ENCODE measurements at regions not wholly inside any gene's neighbourhood (a gene's known extent, or its start where the extent isn't known, plus 50 kb on each side); places are given as distances from the start of the nearest gene placed in this dataset.

DNA sequence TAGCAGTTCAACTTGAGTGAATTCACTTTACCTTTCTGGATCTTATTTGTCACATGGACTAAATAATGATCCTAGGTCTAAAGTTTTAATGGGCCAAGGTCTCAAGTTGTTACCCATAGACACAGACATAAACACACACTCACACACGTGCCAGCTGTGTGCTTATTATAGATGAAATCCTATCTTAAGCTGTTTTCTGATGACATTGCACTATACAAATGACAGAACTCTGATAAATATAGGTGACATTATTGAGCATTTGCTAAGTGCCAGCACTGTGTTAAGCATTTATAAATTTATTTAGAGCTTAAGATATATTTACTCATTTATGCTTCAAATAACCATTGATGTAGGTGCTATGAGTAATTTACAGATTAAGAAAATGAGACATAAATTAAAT is 474.4 kb upstream of the NR5A2 start:
- no peaks in the 10 kb centered on the region for H4K20me1 ChIP-seq (ENCODE audit: insufficient read depth)
- H3K4me3 ChIP-seq (IDR thresholded peaks at IDR 0.05; ENCODE audit: insufficient read depth, low read depth, low read length): no peak overlapping the region

DNA sequence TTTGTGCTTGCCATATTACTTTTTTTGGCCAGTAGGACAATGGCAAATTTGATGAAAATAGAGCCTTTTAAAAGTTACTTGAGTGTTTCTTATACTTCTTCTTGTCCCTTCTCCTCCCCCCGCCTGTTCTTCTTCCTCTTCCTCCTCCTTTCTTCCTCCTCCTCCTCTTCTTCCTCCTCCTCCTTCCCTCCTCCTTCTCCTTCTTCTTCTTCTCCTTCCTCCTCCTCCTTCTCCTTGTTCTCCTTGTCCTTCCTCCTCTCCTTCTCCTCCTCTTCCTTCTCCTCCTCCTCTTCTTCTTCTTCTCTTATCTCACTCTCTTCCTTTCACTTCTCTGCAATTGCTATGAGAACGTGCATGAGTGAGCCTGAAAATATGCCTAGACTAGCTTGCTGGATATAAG is 466.2 kb upstream of the NR5A2 start:
- Histone ChIP-seq H3K4me3 (IDR thresholded peaks at IDR 0.05; ENCODE audit: insufficient read depth, low read depth, low read length) (no peak overlapping the region), H3K36me3 (ENCODE audit: insufficient read depth) (no peaks in the 10 kb centered on the region), H3K9ac (no peak overlapping the region), H3K4me1 (ENCODE audit: low read depth, poor library complexity, severe bottlenecking) (no peaks in the 10 kb centered on the region), H3K4me2 (no peak overlapping the region), H4K20me1 (ENCODE audit: insufficient read depth) (no peaks in the 10 kb centered on the region), H3K27ac (no peak overlapping the region), H3K79me2 (ENCODE audit: insufficient read depth, low read depth) (no peaks in the 10 kb centered on the region), H3K27me3 (ENCODE audit: insufficient read depth, low read depth) (no peaks in the 10 kb centered on the region), H2AFZ (ENCODE audit: low read depth) (no peak overlapping the region)
- TF ChIP-seq, protein P1, sequence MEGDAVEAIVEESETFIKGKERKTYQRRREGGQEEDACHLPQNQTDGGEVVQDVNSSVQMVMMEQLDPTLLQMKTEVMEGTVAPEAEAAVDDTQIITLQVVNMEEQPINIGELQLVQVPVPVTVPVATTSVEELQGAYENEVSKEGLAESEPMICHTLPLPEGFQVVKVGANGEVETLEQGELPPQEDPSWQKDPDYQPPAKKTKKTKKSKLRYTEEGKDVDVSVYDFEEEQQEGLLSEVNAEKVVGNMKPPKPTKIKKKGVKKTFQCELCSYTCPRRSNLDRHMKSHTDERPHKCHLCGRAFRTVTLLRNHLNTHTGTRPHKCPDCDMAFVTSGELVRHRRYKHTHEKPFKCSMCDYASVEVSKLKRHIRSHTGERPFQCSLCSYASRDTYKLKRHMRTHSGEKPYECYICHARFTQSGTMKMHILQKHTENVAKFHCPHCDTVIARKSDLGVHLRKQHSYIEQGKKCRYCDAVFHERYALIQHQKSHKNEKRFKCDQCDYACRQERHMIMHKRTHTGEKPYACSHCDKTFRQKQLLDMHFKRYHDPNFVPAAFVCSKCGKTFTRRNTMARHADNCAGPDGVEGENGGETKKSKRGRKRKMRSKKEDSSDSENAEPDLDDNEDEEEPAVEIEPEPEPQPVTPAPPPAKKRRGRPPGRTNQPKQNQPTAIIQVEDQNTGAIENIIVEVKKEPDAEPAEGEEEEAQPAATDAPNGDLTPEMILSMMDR (conservative IDR thresholded peaks at IDR 0.05; ENCODE audit: low read depth, low read length): no peak

More for the DNA sequence above, 474.4 kb upstream of the NR5A2 start:
- Histone ChIP-seq H2AFZ (ENCODE audit: low read depth) (no peak overlapping the region), H3K36me3 (ENCODE audit: insufficient read depth) (no peaks in the 10 kb centered on the region), H3K4me1 (ENCODE audit: low read depth, poor library complexity, severe bottlenecking) (no peaks in the 10 kb centered on the region), H3K4me2 (no peak overlapping the region), H3K9ac (no peak overlapping the region), H3K27ac (no peak overlapping the region), H3K27me3 (ENCODE audit: insufficient read depth, low read depth) (no peaks in the 10 kb centered on the region), H3K79me2 (ENCODE audit: insufficient read depth, low read depth) (no peaks in the 10 kb centered on the region)
- TF ChIP-seq, protein P1 (conservative IDR thresholded peaks at IDR 0.05; ENCODE audit: low read depth, low read length): no peak

GRCh38 chr1:199573047-199573446 is 454.5 kb upstream of the NR5A2 start:
- Histone ChIP-seq H3K9ac (no peak overlapping the region), H3K36me3 (ENCODE audit: insufficient read depth) (no peaks in the 10 kb centered on the region), H3K79me2 (ENCODE audit: insufficient read depth, low read depth) (no peaks in the 10 kb centered on the region), H3K4me2 (no peak overlapping the region), H4K20me1 (ENCODE audit: insufficient read depth) (no peaks in the 10 kb centered on the region), H3K27ac (no peak overlapping the region), H3K27me3 (ENCODE audit: insufficient read depth, low read depth) (no peaks in the 10 kb centered on the region), H2AFZ (ENCODE audit: low read depth) (no peak overlapping the region), H3K4me3 (IDR thresholded peaks at IDR 0.05; ENCODE audit: insufficient read depth, low read depth, low read length) (no peak overlapping the region), H3K4me1 (ENCODE audit: low read depth, poor library complexity, severe bottlenecking) (no peaks in the 10 kb centered on the region)
- TF ChIP-seq, protein P1 (conservative IDR thresholded peaks at IDR 0.05; ENCODE audit: low read depth, low read length): no peak

- Histone ChIP-seq H3K36me3 (ENCODE audit: insufficient read depth) (no peaks in the 10 kb centered on the region), H4K20me1 (ENCODE audit: insufficient read depth) (no peaks in the 10 kb centered on the region), H3K4me3 (IDR thresholded peaks at IDR 0.05; ENCODE audit: insufficient read depth, low read depth, low read length) (no peak overlapping the region), H3K4me2 (no peak overlapping the region), H3K4me1 (ENCODE audit: low read depth, poor library complexity, severe bottlenecking) (no peaks in the 10 kb centered on the region), H3K27ac (no peak overlapping the region), H3K79me2 (ENCODE audit: insufficient read depth, low read depth) (no peaks in the 10 kb centered on the region), H3K27me3 (ENCODE audit: insufficient read depth, low read depth) (no peaks in the 10 kb centered on the region), H3K9ac (no peak overlapping the region), H2AFZ (ENCODE audit: low read depth) (no peak overlapping the region)
- TF ChIP-seq, protein P1 (conservative IDR thresholded peaks at IDR 0.05; ENCODE audit: low read depth, low read length): no peak
Measured at GRCh38 chr1:199574950-199575349, 452.6 kb upstream of the NR5A2 start.
